HG03432 (cell line): ENCODE measurements at regions not wholly inside any gene's neighbourhood (a gene's known extent, or its start where the extent isn't known, plus 50 kb on each side); places are given as distances from the start of the nearest gene placed in this dataset.

Experiments
- ATAC-seq: cut with Tn5 transposase; IDR thresholded peaks from one replicate; pipeline ENCODE4 v1.9.1; 2021; ENCODE audit warnings: mild to moderate bottlenecking, moderate library complexity; ENCODE audit not compliant: unreplicated experiment

- no peak for ATAC-seq
These were observed 91.3 kb upstream of the SLC35B3 start for GRCh38 chr6:8526624-8527023.

GRCh38 chr6:8525370-8525769, 90.0 kb upstream of the SLC35B3 start:
- ATAC-seq = no peak

GRCh38 chr6:8513174-8513573, 77.8 kb upstream of the SLC35B3 start:
- ATAC-seq = no peak

- ATAC-seq = no peak
These were observed 71.9 kb upstream of the SLC35B3 start for GRCh38 chr6:8507286-8507685.

GRCh38 chr6:8506126-8506525, 70.8 kb upstream of the SLC35B3 start:
- no peak for ATAC-seq

- ATAC-seq = no peak
These were observed 64.2 kb upstream of the SLC35B3 start for GRCh38 chr6:8499540-8499939.

GRCh38 chr6:8494730-8495129, 59.4 kb upstream of the SLC35B3 start:
- ATAC-seq = no peak

GRCh38 chr6:8492536-8493133, 57.3 kb upstream of the SLC35B3 start:
- no peak for ATAC-seq
